Activated CD4-positive, CD25-positive, alpha-beta regulatory T cell treated with anti-CD3 and anti-CD28 coated beads, Interleukin-2, amount 50 U/mL, for 24 hours (primary cell): ENCODE measurements at regions not wholly inside any gene's neighbourhood (a gene's known extent, or its start where the extent isn't known, plus 50 kb on each side); places are given as distances from the start of the nearest gene placed in this dataset.
A peak's percentile ranks its signal among the peaks of the same experiment; 100 is the strongest.
"Not testable (repeated sequence)": the region's sequence is repeated elsewhere in the genome, so short reads cannot be mapped to it uniquely, and the experiment has no call there.

Source experiments
- ATAC-seq, 2 donors: fragments of 150-1000 bp; cut with Tn5 transposase; one replicate each; pipeline ENCODE4 v1.10.0; 2021; ENCODE audit warnings: mild to moderate bottlenecking in 1 of 2, moderate library complexity in 1 of 2

DNA sequence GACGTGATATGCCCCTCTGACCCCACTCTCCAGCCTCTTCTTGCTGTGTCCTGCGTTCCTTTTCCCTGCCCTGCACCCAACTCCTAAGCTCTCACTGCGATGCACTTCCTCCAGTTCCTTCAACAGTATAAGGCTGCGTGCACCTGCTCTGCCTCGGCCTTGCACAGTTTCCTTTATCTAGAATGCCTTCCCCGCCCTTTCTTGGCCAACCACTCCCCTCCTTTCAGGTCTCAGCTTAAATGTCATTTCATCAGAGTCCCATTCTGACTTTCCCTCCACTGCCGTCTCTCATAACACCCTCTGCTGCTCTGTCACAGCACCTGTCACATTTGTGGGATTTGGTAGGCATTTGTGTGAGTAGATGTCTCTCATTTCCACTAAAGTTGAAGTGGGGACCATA is 58.4 kb upstream of the NEIL3 start:
- peak; percentile 25 to 52 for ATAC-seq

DNA sequence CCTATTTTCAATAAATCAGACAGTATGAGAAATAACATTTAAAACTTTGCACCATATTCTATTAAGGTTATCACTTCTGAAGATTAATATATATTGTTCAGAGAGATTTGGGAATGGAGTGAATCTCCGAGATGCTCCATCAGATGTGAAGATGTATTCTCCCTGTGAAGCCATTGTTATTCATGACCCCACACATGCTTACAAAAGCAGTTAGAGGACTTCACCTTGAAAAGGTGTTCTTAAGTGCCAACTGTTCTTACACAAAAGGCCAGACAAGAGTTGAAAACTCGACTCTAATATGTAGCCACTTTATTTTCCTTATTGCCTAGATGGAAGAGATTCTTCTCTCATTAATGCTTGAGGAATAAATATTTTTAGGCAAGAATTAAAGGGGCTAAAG is 54.3 kb upstream of the NEIL3 start:
- ATAC-seq, result no peak

- ATAC-seq, result no peak
Measured at GRCh38 chr4:177256950-177257349, 52.7 kb upstream of the NEIL3 start.

GRCh38 chr4:177259466-177259865 is 50.2 kb upstream of the NEIL3 start:
- ATAC-seq, result not testable (repeated sequence)
